ENCODE measurements at regions not wholly inside any gene's neighbourhood (a gene's known extent, or its start where the extent isn't known, plus 50 kb on each side); places are given as distances from the start of the nearest gene placed in this dataset.
"Not testable (repeated sequence)": the region's sequence is repeated elsewhere in the genome, so short reads cannot be mapped to it uniquely, and the experiment has no call there.

GRCh38 chr13:25018729-25019115 is 77.2 kb upstream of the PABPC3 start:
- intact Hi-C loops (cut with micrococcal nuclease): loop anchor here in 1 of 2 donors (1.0 kb wide), 1 partner anchor 19 kb away; no protein-coding TSS in a partner anchor
- CTCF ChIA-PET: no interaction called here
- no peak overlapping the region for H3K27ac Mint-ChIP-seq

GRCh38 chr13:25019741-25020140 is 76.2 kb upstream of the PABPC3 start:
- H3K4me3 ChIP-seq (ENCODE audit: low read length); CTCF ChIA-PET; H3K27ac Mint-ChIP-seq; POLR2A ChIA-PET; H3K36me3 Mint-ChIP-seq; H3K9me3 ChIP-seq (ENCODE audit: control insufficient read depth in 2 of 3, low read length in 3 of 3); ATAC-seq; DNase-seq; H3K27ac ChIP-seq (ENCODE audit: low read depth, low read length); H3K4me3 Mint-ChIP-seq; H3K36me3 ChIP-seq (ENCODE audit: control insufficient read depth in 2 of 3, insufficient read depth in 3 of 3, low read length in 3 of 3); intact Hi-C loops (cut with micrococcal nuclease); H3K27me3 ChIP-seq (ENCODE audit: control insufficient read depth in 2 of 2, insufficient read depth in 2 of 2, low read length in 2 of 2); H3K4me1 ChIP-seq (ENCODE audit: control insufficient read depth in 2 of 2, insufficient read depth in 2 of 2, low read length in 2 of 2); H3K9me3 Mint-ChIP-seq: not testable (repeated sequence)
- H3K27me3 Mint-ChIP-seq: peaks cover 50 to 64% (median 54%) of the 10 kb centered on the region in 5 donors
- peaks cover 6 to 12% (median 8%) of the 10 kb centered on the region in 7 donors for H3K4me1 Mint-ChIP-seq

More at GRCh38 chr13:25018729-25019115, 77.2 kb upstream of the PABPC3 start:
- Mint-ChIP-seq H3K4me3 (peak overlapping the region in 4 of 10 donors; percentile 16 to 76 (median 38)), H3K9me3 (no peaks in the 10 kb centered on the region), H3K27me3 (peaks cover 45 to 57% (median 53%) of the 10 kb centered on the region in 5 donors), H3K4me1 (peaks cover 6 to 12% (median 8%) of the 10 kb centered on the region in 7 donors), H3K36me3 (no peaks in the 10 kb centered on the region)
- DNase-seq (no peak), ATAC-seq (no peak)
- Histone ChIP-seq H3K27ac (ENCODE audit: low read depth, low read length) (no peak overlapping the region), H3K36me3 (ENCODE audit: control insufficient read depth in 2 of 3, insufficient read depth in 3 of 3, low read length in 3 of 3) (no peaks in the 10 kb centered on the region), H3K9me3 (ENCODE audit: control insufficient read depth in 2 of 3, low read length in 3 of 3) (no peaks in the 10 kb centered on the region), H3K27me3 (ENCODE audit: control insufficient read depth in 2 of 2, insufficient read depth in 2 of 2, low read length in 2 of 2) (peaks cover 0 to 3% of the 10 kb centered on the region in 2 donors), H3K4me3 (ENCODE audit: low read length) (no peak overlapping the region), H3K4me1 (ENCODE audit: control insufficient read depth in 2 of 2, insufficient read depth in 2 of 2, low read length in 2 of 2) (no peaks in the 10 kb centered on the region)
- POLR2A ChIA-PET: no interaction called here

- DNase-seq: no peak
- intact Hi-C loops (cut with micrococcal nuclease): no loop called here
- no peaks in the 10 kb centered on the region for H3K36me3 ChIP-seq (ENCODE audit: control insufficient read depth in 2 of 3, insufficient read depth in 3 of 3, low read length in 3 of 3)
- H3K9me3 Mint-ChIP-seq: no peaks in the 10 kb centered on the region
- peaks cover 34 to 61% (median 40%) of the 10 kb centered on the region in 5 donors for H3K27me3 Mint-ChIP-seq
- H3K27ac ChIP-seq (ENCODE audit: low read depth, low read length): no peak overlapping the region
- H3K27me3 ChIP-seq (ENCODE audit: control insufficient read depth in 2 of 2, insufficient read depth in 2 of 2, low read length in 2 of 2): peaks cover 0 to 3% of the 10 kb centered on the region in 2 donors
- H3K4me3 Mint-ChIP-seq: no peak overlapping the region
- no peak overlapping the region for H3K4me3 ChIP-seq (ENCODE audit: low read length)
- H3K36me3 Mint-ChIP-seq: no peaks in the 10 kb centered on the region
- no peaks in the 10 kb centered on the region for H3K4me1 Mint-ChIP-seq
- CTCF ChIA-PET: no interaction called here
- H3K27ac Mint-ChIP-seq: no peak overlapping the region
- H3K4me1 ChIP-seq (ENCODE audit: control insufficient read depth in 2 of 2, insufficient read depth in 2 of 2, low read length in 2 of 2): no peaks in the 10 kb centered on the region
- POLR2A ChIA-PET: no interaction called here
- no peaks in the 10 kb centered on the region for H3K9me3 ChIP-seq (ENCODE audit: control insufficient read depth in 2 of 3, low read length in 3 of 3)
- ATAC-seq: no peak
Measured at GRCh38 chr13:25024175-25024574, 71.8 kb upstream of the PABPC3 start.

GRCh38 chr13:25032160-25032559 is 63.8 kb upstream of the PABPC3 start:
- DNase-seq (no peak), ATAC-seq (no peak)
- Mint-ChIP-seq H3K27me3 (peaks cover 27 to 54% (median 40%) of the 10 kb centered on the region in 5 donors), H3K9me3 (no peaks in the 10 kb centered on the region), H3K4me3 (no peak overlapping the region), H3K27ac (no peak overlapping the region), H3K4me1 (no peaks in the 10 kb centered on the region), H3K36me3 (no peaks in the 10 kb centered on the region)
- CTCF ChIA-PET: no interaction called here
- H3K4me1 ChIP-seq (ENCODE audit: control insufficient read depth in 2 of 2, insufficient read depth in 2 of 2, low read length in 2 of 2): no peaks in the 10 kb centered on the region
- POLR2A ChIA-PET: no interaction called here
- no peak overlapping the region for H3K27ac ChIP-seq (ENCODE audit: low read depth, low read length)
- H3K4me3 ChIP-seq (ENCODE audit: low read length): no peak overlapping the region
- no peaks in the 10 kb centered on the region for H3K36me3 ChIP-seq (ENCODE audit: control insufficient read depth in 2 of 3, insufficient read depth in 3 of 3, low read length in 3 of 3)
- no peaks in the 10 kb centered on the region for H3K9me3 ChIP-seq (ENCODE audit: control insufficient read depth in 2 of 3, low read length in 3 of 3)
- intact Hi-C loops (cut with micrococcal nuclease): no loop called here
- H3K27me3 ChIP-seq (ENCODE audit: control insufficient read depth in 2 of 2, insufficient read depth in 2 of 2, low read length in 2 of 2): no peaks in the 10 kb centered on the region

- intact Hi-C loops (cut with micrococcal nuclease): no loop called here
- Histone ChIP-seq H3K9me3 (ENCODE audit: control insufficient read depth in 2 of 3, low read length in 3 of 3) (no peaks in the 10 kb centered on the region), H3K4me1 (ENCODE audit: control insufficient read depth in 2 of 2, insufficient read depth in 2 of 2, low read length in 2 of 2) (no peaks in the 10 kb centered on the region), H3K36me3 (ENCODE audit: control insufficient read depth in 2 of 3, insufficient read depth in 3 of 3, low read length in 3 of 3) (no peaks in the 10 kb centered on the region), H3K27me3 (ENCODE audit: control insufficient read depth in 2 of 2, insufficient read depth in 2 of 2, low read length in 2 of 2) (no peaks in the 10 kb centered on the region), H3K4me3 (ENCODE audit: low read length) (no peak overlapping the region), H3K27ac (ENCODE audit: low read depth, low read length) (no peak overlapping the region)
- Mint-ChIP-seq H3K4me1 (no peaks in the 10 kb centered on the region), H3K4me3 (no peak overlapping the region), H3K36me3 (no peaks in the 10 kb centered on the region), H3K27me3 (peaks cover 36 to 61% (median 43%) of the 10 kb centered on the region in 5 donors), H3K27ac (no peak overlapping the region), H3K9me3 (no peaks in the 10 kb centered on the region)
- no peak for ATAC-seq
- no peak for DNase-seq
- ChIA-PET CTCF (no interaction called here), POLR2A (no interaction called here)
Measured at GRCh38 chr13:25034173-25034572, 61.8 kb upstream of the PABPC3 start.

GRCh38 chr13:25037057-25037813 is 58.7 kb upstream of the PABPC3 start:
- H3K4me3 Mint-ChIP-seq: no peak overlapping the region
- H3K36me3 Mint-ChIP-seq: no peaks in the 10 kb centered on the region
- no peak overlapping the region for H3K27ac Mint-ChIP-seq
- peak in 6 of 9 donors; percentile 6 to 53 (median 36) for DNase-seq
- peak; percentile 70 for ATAC-seq
- ChIA-PET CTCF (interaction anchor here (0.7 to 1.5 kb wide), 2 partner anchors 42 to 74 kb away, joined by 3 to 4 read pairs; no protein-coding TSS in a partner anchor), POLR2A (no interaction called here)
- Histone ChIP-seq H3K4me1 (ENCODE audit: control insufficient read depth in 2 of 2, insufficient read depth in 2 of 2, low read length in 2 of 2) (no peaks in the 10 kb centered on the region), H3K4me3 (ENCODE audit: low read length) (no peak overlapping the region), H3K27me3 (ENCODE audit: control insufficient read depth in 2 of 2, insufficient read depth in 2 of 2, low read length in 2 of 2) (no peaks in the 10 kb centered on the region), H3K9me3 (ENCODE audit: control insufficient read depth in 2 of 3, low read length in 3 of 3) (no peaks in the 10 kb centered on the region), H3K36me3 (ENCODE audit: control insufficient read depth in 2 of 3, insufficient read depth in 3 of 3, low read length in 3 of 3) (no peaks in the 10 kb centered on the region), H3K27ac (ENCODE audit: low read depth, low read length) (no peak overlapping the region)
- intact Hi-C loops (cut with micrococcal nuclease): loop anchor here (1.0 to 2.0 kb wide), 4 partner anchors 19 to 352 kb away; no protein-coding TSS in a partner anchor
- no peaks in the 10 kb centered on the region for H3K4me1 Mint-ChIP-seq
- no peaks in the 10 kb centered on the region for H3K9me3 Mint-ChIP-seq
- peaks cover 37 to 64% (median 50%) of the 10 kb centered on the region in 5 donors for H3K27me3 Mint-ChIP-seq
